ENCODE measurements at regions not wholly inside any gene's neighbourhood (a gene's known extent, or its start where the extent isn't known, plus 50 kb on each side); places are given as distances from the start of the nearest gene placed in this dataset.
"Not testable (repeated sequence)": the region's sequence is repeated elsewhere in the genome, so short reads cannot be mapped to it uniquely, and the experiment has no call there.

- DNase-seq: no peak
Observed at GRCh38 chr7:114812570-114812969, 109.3 kb upstream of the MDFIC start.

GRCh38 chr7:114813624-114814023 is 108.3 kb upstream of the MDFIC start:
- DNase-seq: no peak

- not testable (repeated sequence) for DNase-seq
Observed at GRCh38 chr7:114817036-114817435, 104.9 kb upstream of the MDFIC start.

- DNase-seq: no peak
Observed at GRCh38 chr7:114818501-114818900, 103.4 kb upstream of the MDFIC start.

- DNase-seq: peak in 1 of 2 donors; percentile 7
Observed at GRCh38 chr7:114819616-114820362, 102.1 kb upstream of the MDFIC start.

GRCh38 chr7:114821030-114821900 is 100.6 kb upstream of the MDFIC start:
- no peak for DNase-seq

- DNase-seq: no peak
Observed at GRCh38 chr7:114822131-114822530, 99.8 kb upstream of the MDFIC start.

GRCh38 chr7:114822844-114823243 is 99.0 kb upstream of the MDFIC start:
- no peak for DNase-seq

GRCh38 chr7:114823290-114823689 is 98.6 kb upstream of the MDFIC start:
- no peak for DNase-seq

- no peak for DNase-seq
Observed at GRCh38 chr7:114825423-114825951, 96.4 kb upstream of the MDFIC start.

GRCh38 chr7:114830952-114831351 is 90.9 kb upstream of the MDFIC start:
- no peak for DNase-seq

GRCh38 chr7:114832906-114833595 is 88.8 kb upstream of the MDFIC start:
- DNase-seq: no peak

GRCh38 chr7:114835303-114835702 is 86.6 kb upstream of the MDFIC start:
- DNase-seq: no peak

- no peak for DNase-seq
Observed at GRCh38 chr7:114835861-114836260, 86.0 kb upstream of the MDFIC start.

- no peak for DNase-seq
Observed at GRCh38 chr7:114842551-114843065, 79.3 kb upstream of the MDFIC start.

GRCh38 chr7:114843102-114843501 is 78.8 kb upstream of the MDFIC start:
- DNase-seq: no peak

GRCh38 chr7:114851406-114852061 is 70.4 kb upstream of the MDFIC start:
- DNase-seq: no peak

GRCh38 chr7:114852293-114852692 is 69.6 kb upstream of the MDFIC start:
- no peak for DNase-seq

- no peak for DNase-seq
Observed at GRCh38 chr7:114853189-114853588, 68.7 kb upstream of the MDFIC start.

- DNase-seq: no peak
Observed at GRCh38 chr7:114854369-114854768, 67.5 kb upstream of the MDFIC start.

GRCh38 chr7:114856625-114857024 is 65.3 kb upstream of the MDFIC start:
- DNase-seq: no peak

- DNase-seq: no peak
Observed at GRCh38 chr7:114857605-114858004, 64.3 kb upstream of the MDFIC start.

All from inflammatory macrophage treated with lipopolysaccharide for 1 hour (primary cell).